ENCODE measurements at regions not wholly inside any gene's neighbourhood (a gene's known extent, or its start where the extent isn't known, plus 50 kb on each side); places are given as distances from the start of the nearest gene placed in this dataset.

GRCh38 chr5:23405316-23406068, 101.9 kb upstream of the PRDM9 start:
- Mint-ChIP-seq H3K36me3 (ENCODE audit: unreplicated experiment) (no peaks in the 10 kb centered on the region), H3K4me1 (ENCODE audit: unreplicated experiment) (peaks cover 1% of the 10 kb centered on the region), H3K27me3 (ENCODE audit: unreplicated experiment) (no peaks in the 10 kb centered on the region), H3K27ac (ENCODE audit: unreplicated experiment) (no peak overlapping the region), H3K9me3 (ENCODE audit: unreplicated experiment) (no peaks in the 10 kb centered on the region), H3K4me3 (ENCODE audit: unreplicated experiment) (no peak overlapping the region)
- no peak for DNase-seq (ENCODE audit: extremely low spot score, unreplicated experiment)
- TF ChIP-seq CTCF (IDR thresholded peaks at IDR 0.05), result peak; percentile 6

- H3K4me3 Mint-ChIP-seq (ENCODE audit: unreplicated experiment), result no peak overlapping the region
- no peak overlapping the region for H3K27ac Mint-ChIP-seq (ENCODE audit: unreplicated experiment)
- H3K4me1 Mint-ChIP-seq (ENCODE audit: unreplicated experiment), result peaks cover 1% of the 10 kb centered on the region
- no peak for TF ChIP-seq CTCF (IDR thresholded peaks at IDR 0.05)
- H3K27me3 Mint-ChIP-seq (ENCODE audit: unreplicated experiment), result no peaks in the 10 kb centered on the region
- no peak for DNase-seq (ENCODE audit: extremely low spot score, unreplicated experiment)
- H3K9me3 Mint-ChIP-seq (ENCODE audit: unreplicated experiment), result peaks cover 5% of the 10 kb centered on the region
- H3K36me3 Mint-ChIP-seq (ENCODE audit: unreplicated experiment), result no peaks in the 10 kb centered on the region
Observed at GRCh38 chr5:23402585-23402984, 104.8 kb upstream of the PRDM9 start.

GRCh38 chr5:23400951-23401350, 106.5 kb upstream of the PRDM9 start:
- no peak for DNase-seq (ENCODE audit: extremely low spot score, unreplicated experiment)
- H3K27me3 Mint-ChIP-seq (ENCODE audit: unreplicated experiment), result no peaks in the 10 kb centered on the region
- H3K27ac Mint-ChIP-seq (ENCODE audit: unreplicated experiment), result no peak overlapping the region
- peaks cover 1% of the 10 kb centered on the region for H3K4me1 Mint-ChIP-seq (ENCODE audit: unreplicated experiment)
- peaks cover 5% of the 10 kb centered on the region for H3K9me3 Mint-ChIP-seq (ENCODE audit: unreplicated experiment)
- TF ChIP-seq CTCF (IDR thresholded peaks at IDR 0.05), result no peak
- no peak overlapping the region for H3K4me3 Mint-ChIP-seq (ENCODE audit: unreplicated experiment)
- no peaks in the 10 kb centered on the region for H3K36me3 Mint-ChIP-seq (ENCODE audit: unreplicated experiment)

GRCh38 chr5:23396346-23396745, 111.1 kb upstream of the PRDM9 start:
- Mint-ChIP-seq H3K27ac (ENCODE audit: unreplicated experiment) (no peak overlapping the region), H3K4me3 (ENCODE audit: unreplicated experiment) (no peak overlapping the region), H3K27me3 (ENCODE audit: unreplicated experiment) (no peaks in the 10 kb centered on the region), H3K4me1 (ENCODE audit: unreplicated experiment) (no peaks in the 10 kb centered on the region), H3K9me3 (ENCODE audit: unreplicated experiment) (peaks cover 8% of the 10 kb centered on the region), H3K36me3 (ENCODE audit: unreplicated experiment) (no peaks in the 10 kb centered on the region)
- TF ChIP-seq CTCF (IDR thresholded peaks at IDR 0.05), result no peak
- DNase-seq (ENCODE audit: extremely low spot score, unreplicated experiment), result no peak

- H3K4me3 Mint-ChIP-seq (ENCODE audit: unreplicated experiment), result no peak overlapping the region
- DNase-seq (ENCODE audit: extremely low spot score, unreplicated experiment), result no peak
- no peaks in the 10 kb centered on the region for H3K36me3 Mint-ChIP-seq (ENCODE audit: unreplicated experiment)
- no peaks in the 10 kb centered on the region for H3K27me3 Mint-ChIP-seq (ENCODE audit: unreplicated experiment)
- no peak for TF ChIP-seq CTCF (IDR thresholded peaks at IDR 0.05)
- no peaks in the 10 kb centered on the region for H3K9me3 Mint-ChIP-seq (ENCODE audit: unreplicated experiment)
- H3K4me1 Mint-ChIP-seq (ENCODE audit: unreplicated experiment), result no peaks in the 10 kb centered on the region
- no peak overlapping the region for H3K27ac Mint-ChIP-seq (ENCODE audit: unreplicated experiment)
Observed at GRCh38 chr5:23389291-23390101, 117.9 kb upstream of the PRDM9 start.

Data from osteocyte (in vitro differentiated cells).